ENCODE measurements at regions not wholly inside any gene's neighbourhood (a gene's known extent, or its start where the extent isn't known, plus 50 kb on each side); places are given as distances from the start of the nearest gene placed in this dataset.

DNA sequence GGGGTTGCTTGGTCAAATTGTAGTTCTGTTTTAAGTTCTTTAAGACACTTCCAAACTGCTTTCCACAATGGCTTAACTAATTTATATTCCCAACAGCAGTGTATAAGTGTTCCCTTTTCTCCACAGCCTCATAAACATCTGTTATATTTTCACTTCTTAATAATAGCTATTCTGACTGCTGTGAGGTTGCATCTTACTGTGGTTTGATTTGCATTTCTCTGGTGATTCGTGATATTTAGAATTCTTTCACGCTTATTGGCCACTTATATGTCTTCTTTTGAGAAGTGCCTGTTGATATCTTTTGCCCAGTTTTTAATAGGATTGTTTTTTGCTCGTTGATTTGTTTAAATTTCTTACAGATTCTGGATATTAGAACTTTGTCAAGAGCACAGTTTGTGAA is 278.6 kb upstream of the ITM2A start:
- ChIA-PET POLR2A (no interaction called here), CTCF (no interaction called here)

DNA sequence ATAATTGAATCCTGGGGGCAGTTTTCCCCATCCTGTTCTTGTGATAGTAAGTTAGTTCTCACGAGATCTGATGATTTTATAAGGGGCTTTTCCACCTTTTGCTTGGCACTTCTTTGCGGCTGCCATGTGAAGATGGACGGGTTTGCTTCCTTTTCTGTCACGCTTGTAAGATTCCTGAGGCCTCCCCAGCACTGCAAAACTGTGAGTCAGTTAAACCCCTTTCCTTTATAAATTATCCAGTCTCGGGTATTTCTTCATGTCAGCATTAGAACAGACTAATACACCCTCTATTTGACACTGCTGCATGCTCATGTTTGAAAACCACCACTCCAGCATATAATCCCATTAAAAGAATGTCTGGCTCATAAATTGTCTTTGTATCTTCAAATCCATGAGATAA is 264.4 kb upstream of the ITM2A start:
- ChIA-PET POLR2A (no interaction called here), CTCF (no interaction called here)
- TF ChIP-seq SP1 (IDR thresholded peaks at IDR 0.05), result no peak
- TF ChIP-seq LEF1 (IDR thresholded peaks at IDR 0.05; ENCODE audit: borderline replicate concordance), result no peak
- TF ChIP-seq, protein P1, sequence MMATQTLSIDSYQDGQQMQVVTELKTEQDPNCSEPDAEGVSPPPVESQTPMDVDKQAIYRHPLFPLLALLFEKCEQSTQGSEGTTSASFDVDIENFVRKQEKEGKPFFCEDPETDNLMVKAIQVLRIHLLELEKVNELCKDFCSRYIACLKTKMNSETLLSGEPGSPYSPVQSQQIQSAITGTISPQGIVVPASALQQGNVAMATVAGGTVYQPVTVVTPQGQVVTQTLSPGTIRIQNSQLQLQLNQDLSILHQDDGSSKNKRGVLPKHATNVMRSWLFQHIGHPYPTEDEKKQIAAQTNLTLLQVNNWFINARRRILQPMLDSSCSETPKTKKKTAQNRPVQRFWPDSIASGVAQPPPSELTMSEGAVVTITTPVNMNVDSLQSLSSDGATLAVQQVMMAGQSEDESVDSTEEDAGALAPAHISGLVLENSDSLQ (IDR thresholded peaks at IDR 0.05), result no peak
- TF ChIP-seq BHLHE40 (IDR thresholded peaks at IDR 0.05; ENCODE audit: borderline replicate concordance), result no peak
- no peak for TF ChIP-seq FOXK2 (IDR thresholded peaks at IDR 0.05)
- no peak for TF ChIP-seq CTBP1 (IDR thresholded peaks at IDR 0.05; ENCODE audit: borderline replicate concordance)
- TF ChIP-seq TARDBP (IDR thresholded peaks at IDR 0.05), result no peak
- no peak for TF ChIP-seq ELF4 (IDR thresholded peaks at IDR 0.05)
- TF ChIP-seq NFRKB (IDR thresholded peaks at IDR 0.05), result no peak
- no peak for TF ChIP-seq SUZ12 (IDR thresholded peaks at IDR 0.05)
- no peak for TF ChIP-seq FOXA1 (IDR thresholded peaks at IDR 0.05)
- TF ChIP-seq L3MBTL2 (conservative IDR thresholded peaks at IDR 0.05), result no peak
- no peak for TF ChIP-seq ARNT (IDR thresholded peaks at IDR 0.05)
- no peak for DNase-seq (ENCODE audit: extremely low spot score)

More for the DNA sequence above, 278.6 kb upstream of the ITM2A start:
- no peak for DNase-seq (ENCODE audit: extremely low spot score)
- TF ChIP-seq SUZ12 (IDR thresholded peaks at IDR 0.05), result no peak
- TF ChIP-seq SP1 (IDR thresholded peaks at IDR 0.05), result no peak
- TF ChIP-seq CTBP1 (IDR thresholded peaks at IDR 0.05; ENCODE audit: borderline replicate concordance), result no peak
- TF ChIP-seq, protein P1 (IDR thresholded peaks at IDR 0.05), result no peak
- no peak for TF ChIP-seq NFRKB (IDR thresholded peaks at IDR 0.05)
- no peak for TF ChIP-seq LEF1 (IDR thresholded peaks at IDR 0.05; ENCODE audit: borderline replicate concordance)
- TF ChIP-seq ARNT (IDR thresholded peaks at IDR 0.05), result no peak
- TF ChIP-seq FOXK2 (IDR thresholded peaks at IDR 0.05), result no peak
- TF ChIP-seq ZNF384 (IDR thresholded peaks at IDR 0.05), result no peak
- TF ChIP-seq ELF4 (IDR thresholded peaks at IDR 0.05), result no peak
- no peak for TF ChIP-seq L3MBTL2 (conservative IDR thresholded peaks at IDR 0.05)
- TF ChIP-seq HDGF (IDR thresholded peaks at IDR 0.05; ENCODE audit: borderline replicate concordance), result no peak
- no peak for TF ChIP-seq FOXM1 (IDR thresholded peaks at IDR 0.05; ENCODE audit: borderline replicate concordance)
- TF ChIP-seq FOXA1 (IDR thresholded peaks at IDR 0.05), result no peak
- no peak for TF ChIP-seq TARDBP (IDR thresholded peaks at IDR 0.05)
- TF ChIP-seq BHLHE40 (IDR thresholded peaks at IDR 0.05; ENCODE audit: borderline replicate concordance), result no peak

DNA sequence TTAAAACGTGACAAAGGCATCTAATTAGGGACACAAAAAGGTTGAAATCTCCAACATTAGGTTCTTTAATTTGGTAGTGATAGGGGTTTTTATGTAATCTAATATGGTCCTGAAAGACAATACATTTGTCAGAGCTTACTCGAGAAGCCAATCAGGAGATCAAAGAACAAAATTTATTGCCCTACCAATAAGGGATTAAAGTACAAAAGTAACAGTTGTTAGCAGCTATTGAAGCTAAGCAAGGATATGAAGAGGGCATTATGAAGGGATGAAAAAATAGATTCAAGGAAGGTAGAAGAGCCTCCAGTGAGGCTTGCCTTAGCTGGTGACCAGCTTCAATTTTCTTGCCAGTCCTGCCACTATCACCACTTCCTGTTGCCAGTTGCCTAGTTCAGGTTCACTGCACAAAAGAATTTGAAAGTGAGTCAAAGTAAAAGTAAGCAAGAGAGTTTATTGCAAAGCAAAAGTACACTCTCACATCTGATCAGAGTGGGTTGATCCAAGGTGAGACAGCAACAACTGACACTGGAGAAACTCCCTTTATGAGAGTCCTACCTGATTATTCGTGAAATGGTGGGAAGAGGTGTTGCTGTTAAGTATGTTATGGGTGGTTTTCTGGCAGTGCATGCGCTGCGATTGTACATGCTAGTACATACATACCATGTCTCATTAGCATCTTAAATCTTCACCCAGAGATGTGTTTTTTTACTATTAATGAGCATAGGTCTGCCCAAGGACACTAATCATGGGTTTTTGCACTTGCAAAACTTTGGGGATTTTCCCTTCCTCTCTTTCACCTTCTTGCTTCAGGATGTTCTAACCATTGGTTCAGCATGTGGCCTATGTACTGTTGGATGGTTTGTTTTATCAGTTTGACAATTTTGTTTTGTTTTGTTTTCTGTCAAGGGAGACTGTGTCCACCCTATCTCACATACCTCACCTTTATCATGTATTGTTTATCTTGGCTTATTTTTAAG is 263.2 kb upstream of the ITM2A start:
- DNase-seq (ENCODE audit: extremely low spot score), result no peak
- ChIA-PET POLR2A (no interaction called here), CTCF (no interaction called here)
- no peak for TF ChIP-seq SUZ12 (IDR thresholded peaks at IDR 0.05)
- TF ChIP-seq CTBP1 (IDR thresholded peaks at IDR 0.05; ENCODE audit: borderline replicate concordance), result no peak
- no peak for TF ChIP-seq ELF4 (IDR thresholded peaks at IDR 0.05)
- no peak for TF ChIP-seq FOXK2 (IDR thresholded peaks at IDR 0.05)
- TF ChIP-seq HDGF (IDR thresholded peaks at IDR 0.05; ENCODE audit: borderline replicate concordance), result no peak
- no peak for TF ChIP-seq L3MBTL2 (conservative IDR thresholded peaks at IDR 0.05)
- TF ChIP-seq, protein P1 (IDR thresholded peaks at IDR 0.05), result no peak
- no peak for TF ChIP-seq BHLHE40 (IDR thresholded peaks at IDR 0.05; ENCODE audit: borderline replicate concordance)
- no peak for TF ChIP-seq FOXA1 (IDR thresholded peaks at IDR 0.05)
- no peak for TF ChIP-seq ZNF384 (IDR thresholded peaks at IDR 0.05)
- no peak for TF ChIP-seq LEF1 (IDR thresholded peaks at IDR 0.05; ENCODE audit: borderline replicate concordance)
- no peak for TF ChIP-seq FOXM1 (IDR thresholded peaks at IDR 0.05; ENCODE audit: borderline replicate concordance)
- no peak for TF ChIP-seq TARDBP (IDR thresholded peaks at IDR 0.05)
- no peak for TF ChIP-seq ARNT (IDR thresholded peaks at IDR 0.05)
- no peak for TF ChIP-seq SP1 (IDR thresholded peaks at IDR 0.05)
- no peak for TF ChIP-seq NFRKB (IDR thresholded peaks at IDR 0.05)

DNA sequence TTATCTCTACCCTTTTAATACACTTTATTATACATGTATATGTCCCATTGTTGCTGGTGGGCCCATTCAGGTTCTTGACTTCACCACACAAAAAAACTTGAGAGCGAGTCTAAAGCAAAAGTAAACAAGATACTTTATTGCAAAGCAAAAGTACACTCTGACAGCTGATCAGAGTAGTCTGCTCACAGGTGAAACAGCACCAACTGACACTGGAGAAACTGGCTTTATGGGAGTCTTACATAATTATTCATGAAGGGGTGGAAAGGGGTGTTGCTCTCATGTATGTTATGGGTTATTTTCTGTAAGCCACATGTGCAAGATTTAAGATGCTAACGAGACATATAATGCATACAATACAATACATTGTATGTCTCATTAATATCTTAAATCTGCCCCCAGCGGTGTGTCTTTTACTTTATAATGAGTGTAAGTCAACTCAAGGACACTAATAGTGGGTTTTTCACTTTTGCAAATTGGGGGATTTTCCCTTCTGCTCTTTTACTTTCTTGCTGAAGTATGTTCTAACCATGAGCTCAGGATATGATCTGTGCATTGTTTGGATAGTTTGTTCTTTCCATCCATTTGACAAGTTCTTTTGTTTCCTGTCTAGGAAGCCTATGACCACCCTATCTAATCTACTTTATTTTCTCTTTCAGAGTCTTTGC is 256.1 kb upstream of the ITM2A start:
- no peak for DNase-seq (ENCODE audit: extremely low spot score)
- ChIA-PET CTCF (no interaction called here), POLR2A (no interaction called here)
- TF ChIP-seq FOXM1 (IDR thresholded peaks at IDR 0.05; ENCODE audit: borderline replicate concordance), result no peak
- TF ChIP-seq L3MBTL2 (conservative IDR thresholded peaks at IDR 0.05), result no peak
- no peak for TF ChIP-seq ELF4 (IDR thresholded peaks at IDR 0.05)
- TF ChIP-seq HDGF (IDR thresholded peaks at IDR 0.05; ENCODE audit: borderline replicate concordance), result no peak
- no peak for TF ChIP-seq BHLHE40 (IDR thresholded peaks at IDR 0.05; ENCODE audit: borderline replicate concordance)
- TF ChIP-seq, protein P1 (IDR thresholded peaks at IDR 0.05), result no peak
- TF ChIP-seq LEF1 (IDR thresholded peaks at IDR 0.05; ENCODE audit: borderline replicate concordance), result no peak
- no peak for TF ChIP-seq ARNT (IDR thresholded peaks at IDR 0.05)

DNA sequence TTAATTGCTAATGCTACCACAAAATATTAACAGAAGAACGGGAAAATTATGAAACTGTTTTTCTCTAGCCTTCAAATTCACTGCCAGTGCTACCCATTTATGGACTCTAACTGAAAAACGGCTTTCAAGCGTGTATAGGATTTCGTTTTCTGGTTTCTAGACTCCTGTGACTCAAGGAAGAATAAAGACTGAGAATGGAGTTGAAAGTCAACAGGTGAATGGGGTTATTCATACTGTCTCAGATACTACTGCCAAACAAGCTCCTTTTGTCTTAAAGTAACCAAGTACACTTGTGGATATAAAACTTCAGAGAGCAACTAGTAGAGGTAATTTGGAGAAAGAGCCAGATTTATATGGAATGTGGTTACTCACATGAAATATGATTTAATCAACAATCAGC is 251.1 kb upstream of the ITM2A start:
- TF ChIP-seq LEF1 (IDR thresholded peaks at IDR 0.05; ENCODE audit: borderline replicate concordance) (no peak), FOXM1 (IDR thresholded peaks at IDR 0.05; ENCODE audit: borderline replicate concordance) (no peak), L3MBTL2 (conservative IDR thresholded peaks at IDR 0.05) (no peak), FOXK2 (IDR thresholded peaks at IDR 0.05) (no peak), HDGF (IDR thresholded peaks at IDR 0.05; ENCODE audit: borderline replicate concordance) (no peak), NFRKB (IDR thresholded peaks at IDR 0.05) (no peak), SP1 (IDR thresholded peaks at IDR 0.05) (no peak), CTBP1 (IDR thresholded peaks at IDR 0.05; ENCODE audit: borderline replicate concordance) (no peak), BHLHE40 (IDR thresholded peaks at IDR 0.05; ENCODE audit: borderline replicate concordance) (no peak), ARNT (IDR thresholded peaks at IDR 0.05) (no peak), FOXA1 (IDR thresholded peaks at IDR 0.05) (no peak), ZNF384 (IDR thresholded peaks at IDR 0.05) (no peak), ELF4 (IDR thresholded peaks at IDR 0.05) (no peak)
- TF ChIP-seq, protein P1 (IDR thresholded peaks at IDR 0.05), result no peak
- ChIA-PET POLR2A (no interaction called here), CTCF (no interaction called here)
- no peak for DNase-seq (ENCODE audit: extremely low spot score)

All from HEK293T (cell line).